22Rv1 (cell line): ENCODE measurements at regions not wholly inside any gene's neighbourhood (a gene's known extent, or its start where the extent isn't known, plus 50 kb on each side); places are given as distances from the start of the nearest gene placed in this dataset.

Experiments
- H3K27ac ChIP-seq: fragments of 450-650 bp; 2 replicates; pipeline ENCODE4 v1.5.1; 2017
- ZFX ChIP-seq: fragments of 450-650 bp; IDR thresholded peaks from 2 replicates; pipeline ENCODE4 v1.6.1; 2017; ENCODE audit warnings: antibody characterized with exemption, borderline replicate concordance
- TF ChIP-seq, protein P1 (sequence below): fragments of 450-650 bp; IDR thresholded peaks from 2 replicates; pipeline ENCODE4 v1.5.1; 2017; ENCODE audit warnings: mild to moderate bottlenecking

DNA sequence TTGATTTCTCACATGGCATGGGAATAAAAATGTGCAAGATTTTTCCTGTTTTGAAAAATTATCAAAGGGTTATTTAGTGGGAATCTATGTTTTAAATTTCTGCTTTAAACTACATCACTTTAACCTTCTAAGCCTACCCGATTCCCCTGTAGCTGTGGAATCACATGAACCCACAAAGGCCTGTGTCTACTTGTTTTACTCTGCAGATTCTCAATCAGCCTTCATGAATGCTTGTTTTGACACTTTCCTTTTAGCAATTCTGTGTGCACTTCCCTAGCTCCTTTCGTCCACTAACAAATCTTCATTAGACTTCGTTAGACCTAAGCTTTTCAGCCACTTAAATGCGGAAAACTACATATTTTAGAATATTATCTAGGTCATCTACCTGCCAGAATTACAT is 56.0 kb upstream of the C1orf21 start:
- no peak overlapping the region for H3K27ac ChIP-seq

More for the DNA sequence above, 56.0 kb upstream of the C1orf21 start:
- TF ChIP-seq ZFX = no peak
- TF ChIP-seq, protein P1, sequence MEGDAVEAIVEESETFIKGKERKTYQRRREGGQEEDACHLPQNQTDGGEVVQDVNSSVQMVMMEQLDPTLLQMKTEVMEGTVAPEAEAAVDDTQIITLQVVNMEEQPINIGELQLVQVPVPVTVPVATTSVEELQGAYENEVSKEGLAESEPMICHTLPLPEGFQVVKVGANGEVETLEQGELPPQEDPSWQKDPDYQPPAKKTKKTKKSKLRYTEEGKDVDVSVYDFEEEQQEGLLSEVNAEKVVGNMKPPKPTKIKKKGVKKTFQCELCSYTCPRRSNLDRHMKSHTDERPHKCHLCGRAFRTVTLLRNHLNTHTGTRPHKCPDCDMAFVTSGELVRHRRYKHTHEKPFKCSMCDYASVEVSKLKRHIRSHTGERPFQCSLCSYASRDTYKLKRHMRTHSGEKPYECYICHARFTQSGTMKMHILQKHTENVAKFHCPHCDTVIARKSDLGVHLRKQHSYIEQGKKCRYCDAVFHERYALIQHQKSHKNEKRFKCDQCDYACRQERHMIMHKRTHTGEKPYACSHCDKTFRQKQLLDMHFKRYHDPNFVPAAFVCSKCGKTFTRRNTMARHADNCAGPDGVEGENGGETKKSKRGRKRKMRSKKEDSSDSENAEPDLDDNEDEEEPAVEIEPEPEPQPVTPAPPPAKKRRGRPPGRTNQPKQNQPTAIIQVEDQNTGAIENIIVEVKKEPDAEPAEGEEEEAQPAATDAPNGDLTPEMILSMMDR = no peak
